ENCODE measurements at regions not wholly inside any gene's neighbourhood (a gene's known extent, or its start where the extent isn't known, plus 50 kb on each side); places are given as distances from the start of the nearest gene placed in this dataset.

DNA sequence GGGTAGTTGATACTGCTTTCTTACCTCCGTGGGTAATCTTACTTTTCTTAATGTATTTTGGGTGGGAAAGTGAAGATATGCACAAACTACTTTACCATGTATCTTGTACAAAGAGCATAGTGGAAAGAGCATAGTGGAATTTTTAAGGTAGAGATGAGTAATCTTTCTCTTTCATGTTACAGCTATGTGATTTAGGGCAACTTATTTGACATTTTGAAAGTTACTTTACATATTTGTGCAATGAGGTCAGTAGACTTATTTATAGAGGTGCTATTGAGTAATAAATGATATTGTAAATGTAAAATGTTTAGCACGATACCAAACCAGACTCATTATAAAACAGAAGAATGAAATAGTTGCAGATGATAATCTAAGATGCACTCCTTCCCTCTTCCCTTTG, 351.2 kb downstream of the TRAM1L1 start:
- TF ChIP-seq, protein P1, sequence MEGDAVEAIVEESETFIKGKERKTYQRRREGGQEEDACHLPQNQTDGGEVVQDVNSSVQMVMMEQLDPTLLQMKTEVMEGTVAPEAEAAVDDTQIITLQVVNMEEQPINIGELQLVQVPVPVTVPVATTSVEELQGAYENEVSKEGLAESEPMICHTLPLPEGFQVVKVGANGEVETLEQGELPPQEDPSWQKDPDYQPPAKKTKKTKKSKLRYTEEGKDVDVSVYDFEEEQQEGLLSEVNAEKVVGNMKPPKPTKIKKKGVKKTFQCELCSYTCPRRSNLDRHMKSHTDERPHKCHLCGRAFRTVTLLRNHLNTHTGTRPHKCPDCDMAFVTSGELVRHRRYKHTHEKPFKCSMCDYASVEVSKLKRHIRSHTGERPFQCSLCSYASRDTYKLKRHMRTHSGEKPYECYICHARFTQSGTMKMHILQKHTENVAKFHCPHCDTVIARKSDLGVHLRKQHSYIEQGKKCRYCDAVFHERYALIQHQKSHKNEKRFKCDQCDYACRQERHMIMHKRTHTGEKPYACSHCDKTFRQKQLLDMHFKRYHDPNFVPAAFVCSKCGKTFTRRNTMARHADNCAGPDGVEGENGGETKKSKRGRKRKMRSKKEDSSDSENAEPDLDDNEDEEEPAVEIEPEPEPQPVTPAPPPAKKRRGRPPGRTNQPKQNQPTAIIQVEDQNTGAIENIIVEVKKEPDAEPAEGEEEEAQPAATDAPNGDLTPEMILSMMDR (IDR thresholded peaks at IDR 0.05), result no peak
- no peak for TF ChIP-seq POLR2AphosphoS5 (IDR thresholded peaks at IDR 0.05; ENCODE audit: insufficient read depth in 1 of 2, low read depth in 1 of 2)

Data from vagina (tissue), 2 donors.